MM.1S (cell line): ENCODE measurements at regions not wholly inside any gene's neighbourhood (a gene's known extent, or its start where the extent isn't known, plus 50 kb on each side); places are given as distances from the start of the nearest gene placed in this dataset.

Experiments
- DNase-seq: peaks from one replicate; pipeline ENCODE4 v3.0.0-alpha.2; 2015
- H2AFZ ChIP-seq: fragments of 300-600 bp; sonication (generic); 2 replicates; pipeline ENCODE4 v1.6.0; 2016; ENCODE audit warnings: antibody characterized with exemption, low read length
- H3F3A ChIP-seq: fragments of 300-600 bp; sonication (generic); 2 replicates; pipeline ENCODE4 v1.6.1; 2016; ENCODE audit warnings: mild to moderate bottlenecking, antibody characterized with exemption, low read length, moderate library complexity, mixed read lengths; ENCODE audit not compliant: insufficient read depth
- H3K27ac ChIP-seq: fragments of 300-600 bp; sonication (generic); 2 replicates; pipeline ENCODE4 v1.5.1; 2016; ENCODE audit warnings: mild to moderate bottlenecking, low read length
- H3K27me3 ChIP-seq: fragments of 300-600 bp; sonication (generic); replicated peaks from 2 replicates; pipeline ENCODE4 v1.6.0; 2016; ENCODE audit warnings: low read length; ENCODE audit not compliant: insufficient read depth
- H3K36me3 ChIP-seq: fragments of 300-600 bp; sonication (generic); replicated peaks from 2 replicates; pipeline ENCODE4 v1.6.1; 2016; ENCODE audit warnings: mild to moderate bottlenecking, low read length, mixed read lengths; ENCODE audit not compliant: insufficient read depth
- H3K4me1 ChIP-seq: fragments of 300-600 bp; sonication (generic); 2 replicates; pipeline ENCODE4 v1.6.1; 2016; ENCODE audit warnings: low read length, mixed read lengths
- H3K4me2 ChIP-seq: fragments of 300-600 bp; sonication (generic); 2 replicates; pipeline ENCODE4 v1.6.0; 2016; ENCODE audit warnings: low read depth, low read length
- H3K4me3 ChIP-seq: fragments of 300-600 bp; sonication (generic); 2 replicates; pipeline ENCODE4 v1.5.1; 2016; ENCODE audit warnings: low read length, mixed read lengths
- H3K79me2 ChIP-seq: fragments of 300-600 bp; sonication (generic); 2 replicates; pipeline ENCODE4 v1.6.1; 2016; ENCODE audit warnings: mixed run types, low read length, mixed read lengths
- H3K9ac ChIP-seq: fragments of 300-600 bp; sonication (generic); 2 replicates; pipeline ENCODE4 v1.6.1; 2016; ENCODE audit warnings: low read length, mixed read lengths
- H3K9me2 ChIP-seq: fragments of 300-600 bp; sonication (generic); replicated peaks from 2 replicates; pipeline ENCODE4 v1.6.1; 2016; ENCODE audit warnings: mild to moderate bottlenecking, low read length, mixed read lengths; ENCODE audit not compliant: insufficient read depth
- H3K9me3 ChIP-seq: fragments of 300-600 bp; sonication (generic); replicated peaks from 2 replicates; pipeline ENCODE4 v1.6.1; 2016; ENCODE audit warnings: mild to moderate bottlenecking, low read length, mixed read lengths; ENCODE audit not compliant: insufficient read depth
- H4K20me1 ChIP-seq: fragments of 300-600 bp; sonication (generic); 2 replicates; pipeline ENCODE4 v1.6.1; 2016; ENCODE audit warnings: mild to moderate bottlenecking, low read length, moderate library complexity, mixed read lengths; ENCODE audit not compliant: insufficient read depth
- CTCF ChIP-seq: fragments of 300-600 bp; sonication (generic); IDR thresholded peaks from 2 replicates; pipeline ENCODE4 v1.5.1; 2016; ENCODE audit warnings: antibody characterized with exemption, low read length, mixed read lengths
- EZH2 ChIP-seq: fragments of 300-600 bp; sonication (generic); optimal IDR thresholded peaks from 2 replicates; pipeline ENCODE3; 2017; ENCODE audit warnings: low read depth, mild to moderate bottlenecking, antibody characterized with exemption, low read length, mixed read lengths
- EZH2phosphoT487 ChIP-seq: fragments of 300-600 bp; sonication (generic); IDR thresholded peaks from 2 replicates; pipeline ENCODE4 v1.6.1; 2018; ENCODE audit warnings: antibody characterized with exemption, low read length

- no peak overlapping the region for H3K9ac ChIP-seq
- H3K4me1 ChIP-seq: no peaks in the 10 kb centered on the region
- H3F3A ChIP-seq: no peaks in the 10 kb centered on the region
- no peak overlapping the region for H3K4me2 ChIP-seq
- no peak overlapping the region for H3K4me3 ChIP-seq
- TF ChIP-seq EZH2phosphoT487 (no peak), EZH2 (no peak), CTCF (no peak)
- H3K9me2 ChIP-seq: no peaks in the 10 kb centered on the region
- H2AFZ ChIP-seq: no peak overlapping the region
- H4K20me1 ChIP-seq: no peaks in the 10 kb centered on the region
- no peaks in the 10 kb centered on the region for H3K27me3 ChIP-seq
- H3K9me3 ChIP-seq: no peaks in the 10 kb centered on the region
- DNase-seq: no peak
- no peak overlapping the region for H3K27ac ChIP-seq
- H3K79me2 ChIP-seq: no peaks in the 10 kb centered on the region
- no peaks in the 10 kb centered on the region for H3K36me3 ChIP-seq
Observed at GRCh38 chr5:25334350-25334749, 689.6 kb upstream of the CDH10 start.

- TF ChIP-seq CTCF: no peak
- TF ChIP-seq EZH2: no peak
- no peak for TF ChIP-seq EZH2phosphoT487
- no peaks in the 10 kb centered on the region for H3K79me2 ChIP-seq
- no peak overlapping the region for H3K4me3 ChIP-seq
- no peaks in the 10 kb centered on the region for H3K9me3 ChIP-seq
- H2AFZ ChIP-seq: no peak overlapping the region
- no peaks in the 10 kb centered on the region for H3K36me3 ChIP-seq
- no peaks in the 10 kb centered on the region for H4K20me1 ChIP-seq
- H3K4me1 ChIP-seq: no peaks in the 10 kb centered on the region
- H3K27ac ChIP-seq: no peak overlapping the region
- no peak overlapping the region for H3K4me2 ChIP-seq
- no peak for DNase-seq
- no peaks in the 10 kb centered on the region for H3K9me2 ChIP-seq
- no peaks in the 10 kb centered on the region for H3K27me3 ChIP-seq
- no peak overlapping the region for H3K9ac ChIP-seq
- H3F3A ChIP-seq: no peaks in the 10 kb centered on the region
Observed at GRCh38 chr5:25330721-25331120, 685.9 kb upstream of the CDH10 start.

GRCh38 chr5:25327172-25327571 lies 682.4 kb upstream of the CDH10 start:
- no peak overlapping the region for H2AFZ ChIP-seq
- H3K4me1 ChIP-seq: no peaks in the 10 kb centered on the region
- TF ChIP-seq CTCF: no peak
- no peak for TF ChIP-seq EZH2
- no peaks in the 10 kb centered on the region for H4K20me1 ChIP-seq
- no peaks in the 10 kb centered on the region for H3K9me2 ChIP-seq
- no peak overlapping the region for H3K27ac ChIP-seq
- no peaks in the 10 kb centered on the region for H3K27me3 ChIP-seq
- no peaks in the 10 kb centered on the region for H3K36me3 ChIP-seq
- no peak overlapping the region for H3K4me3 ChIP-seq
- no peak overlapping the region for H3K9ac ChIP-seq
- H3K9me3 ChIP-seq: no peaks in the 10 kb centered on the region
- H3K4me2 ChIP-seq: no peak overlapping the region
- no peaks in the 10 kb centered on the region for H3F3A ChIP-seq
- no peaks in the 10 kb centered on the region for H3K79me2 ChIP-seq
- DNase-seq: no peak
